ENCODE measurements at regions not wholly inside any gene's neighbourhood (a gene's known extent, or its start where the extent isn't known, plus 50 kb on each side); places are given as distances from the start of the nearest gene placed in this dataset.

- Histone ChIP-seq H3K27me3 (ENCODE audit: insufficient read depth, low read length) (peaks cover 9% of the 10 kb centered on the region), H3K79me2 (ENCODE audit: insufficient read depth, low read length) (no peaks in the 10 kb centered on the region), H3K9me3 (ENCODE audit: insufficient read depth, low read depth, low read length) (no peaks in the 10 kb centered on the region), H3K4me1 (ENCODE audit: insufficient read depth, low read length) (no peaks in the 10 kb centered on the region), H3K36me3 (ENCODE audit: insufficient read depth, low read length) (no peaks in the 10 kb centered on the region), H3K4me3 (ENCODE audit: insufficient read depth, low read depth, low read length) (no peak overlapping the region), H3K27ac (ENCODE audit: low read depth, low read length) (no peak overlapping the region), H3K9ac (ENCODE audit: low read length) (no peak overlapping the region), H2AFZ (ENCODE audit: low read depth, low read length) (no peak overlapping the region), H3K4me2 (ENCODE audit: low read length) (no peak overlapping the region), H4K20me1 (ENCODE audit: insufficient read depth, low read length) (no peaks in the 10 kb centered on the region)
- Mint-ChIP-seq H3K9me3 (ENCODE audit: unreplicated experiment) (no peaks in the 10 kb centered on the region), H3K36me3 (ENCODE audit: low read depth, unreplicated experiment) (no peaks in the 10 kb centered on the region), H3K4me1 (ENCODE audit: low read depth, unreplicated experiment) (no peaks in the 10 kb centered on the region), H3K27ac (ENCODE audit: unreplicated experiment) (no peak overlapping the region), H3K27me3 (ENCODE audit: low read depth, unreplicated experiment) (no peaks in the 10 kb centered on the region), H3K4me3 (ENCODE audit: unreplicated experiment) (no peak overlapping the region)
- TF ChIP-seq CTCF (IDR thresholded peaks at IDR 0.05; ENCODE audit: insufficient read depth, low read depth, low read length): no peak
- no peak for DNase-seq (ENCODE audit: low read depth)
- FAIRE-seq: no peak
Observed at GRCh38 chr13:31081316-31081715, 80.4 kb downstream of the HSPH1 start.

GRCh38 chr13:31074756-31075155, 86.9 kb downstream of the HSPH1 start:
- no peak for FAIRE-seq
- no peaks in the 10 kb centered on the region for H3K36me3 Mint-ChIP-seq (ENCODE audit: low read depth, unreplicated experiment)
- Histone ChIP-seq H3K4me3 (ENCODE audit: insufficient read depth, low read depth, low read length) (no peak overlapping the region), H3K79me2 (ENCODE audit: insufficient read depth, low read length) (no peaks in the 10 kb centered on the region), H3K4me1 (ENCODE audit: insufficient read depth, low read length) (peaks cover 4% of the 10 kb centered on the region), H3K9me3 (ENCODE audit: insufficient read depth, low read depth, low read length) (no peaks in the 10 kb centered on the region), H3K27ac (ENCODE audit: low read depth, low read length) (no peak overlapping the region), H3K36me3 (ENCODE audit: insufficient read depth, low read length) (no peaks in the 10 kb centered on the region), H2AFZ (ENCODE audit: low read depth, low read length) (no peak overlapping the region), H3K9ac (ENCODE audit: low read length) (no peak overlapping the region), H3K4me2 (ENCODE audit: low read length) (no peak overlapping the region), H4K20me1 (ENCODE audit: insufficient read depth, low read length) (no peaks in the 10 kb centered on the region), H3K27me3 (ENCODE audit: insufficient read depth, low read length) (peaks cover 10% of the 10 kb centered on the region)
- no peak for DNase-seq (ENCODE audit: low read depth)
- H3K27me3 Mint-ChIP-seq (ENCODE audit: low read depth, unreplicated experiment): peaks cover 3% of the 10 kb centered on the region
- TF ChIP-seq CTCF (IDR thresholded peaks at IDR 0.05; ENCODE audit: insufficient read depth, low read depth, low read length) (no peak), EZH2 (IDR thresholded peaks at IDR 0.05; ENCODE audit: insufficient read depth, low read length) (no peak)
- peak overlapping the region; percentile 74 for H3K27ac Mint-ChIP-seq (ENCODE audit: unreplicated experiment)
- peaks cover 14% of the 10 kb centered on the region for H3K4me1 Mint-ChIP-seq (ENCODE audit: low read depth, unreplicated experiment)
- no peaks in the 10 kb centered on the region for H3K9me3 Mint-ChIP-seq (ENCODE audit: unreplicated experiment)
- no peak overlapping the region for H3K4me3 Mint-ChIP-seq (ENCODE audit: unreplicated experiment)

GRCh38 chr13:31073859-31074718, 87.6 kb downstream of the HSPH1 start:
- H3K79me2 ChIP-seq (ENCODE audit: insufficient read depth, low read length): no peaks in the 10 kb centered on the region
- Mint-ChIP-seq H3K36me3 (ENCODE audit: low read depth, unreplicated experiment) (no peaks in the 10 kb centered on the region), H3K9me3 (ENCODE audit: unreplicated experiment) (no peaks in the 10 kb centered on the region), H3K4me3 (ENCODE audit: unreplicated experiment) (no peak overlapping the region), H3K4me1 (ENCODE audit: low read depth, unreplicated experiment) (peaks cover 14% of the 10 kb centered on the region), H3K27ac (ENCODE audit: unreplicated experiment) (peak overlapping the region; percentile 74), H3K27me3 (ENCODE audit: low read depth, unreplicated experiment) (peaks cover 3% of the 10 kb centered on the region)
- no peak for TF ChIP-seq EZH2 (IDR thresholded peaks at IDR 0.05; ENCODE audit: insufficient read depth, low read length)
- no peak for TF ChIP-seq CTCF (IDR thresholded peaks at IDR 0.05; ENCODE audit: insufficient read depth, low read depth, low read length)
- H3K27ac ChIP-seq (ENCODE audit: low read depth, low read length): no peak overlapping the region
- FAIRE-seq (no peak), DNase-seq (ENCODE audit: low read depth) (peak; percentile 25)
- no peak overlapping the region for H2AFZ ChIP-seq (ENCODE audit: low read depth, low read length)
- no peaks in the 10 kb centered on the region for H3K9me3 ChIP-seq (ENCODE audit: insufficient read depth, low read depth, low read length)
- H3K4me3 ChIP-seq (ENCODE audit: insufficient read depth, low read depth, low read length): no peak overlapping the region
- H3K9ac ChIP-seq (ENCODE audit: low read length): no peak overlapping the region
- H3K4me1 ChIP-seq (ENCODE audit: insufficient read depth, low read length): peaks cover 4% of the 10 kb centered on the region
- H3K36me3 ChIP-seq (ENCODE audit: insufficient read depth, low read length): no peaks in the 10 kb centered on the region
- H4K20me1 ChIP-seq (ENCODE audit: insufficient read depth, low read length): no peaks in the 10 kb centered on the region
- peaks cover 10% of the 10 kb centered on the region for H3K27me3 ChIP-seq (ENCODE audit: insufficient read depth, low read length)
- H3K4me2 ChIP-seq (ENCODE audit: low read length): no peak overlapping the region

Measured in astrocyte (in vitro differentiated cells and primary cell).